HG02759 (cell line): ENCODE measurements at regions not wholly inside any gene's neighbourhood (a gene's known extent, or its start where the extent isn't known, plus 50 kb on each side); places are given as distances from the start of the nearest gene placed in this dataset.

Source experiments
- ATAC-seq: cut with Tn5 transposase; IDR thresholded peaks from one replicate; pipeline ENCODE4 v1.9.1; 2021; ENCODE audit warnings: mild to moderate bottlenecking, moderate library complexity; ENCODE audit not compliant: unreplicated experiment

- ATAC-seq = no peak
Observed at GRCh38 chr11:129723146-129723760, 92.4 kb upstream of the TMEM45B start.

- ATAC-seq = no peak
Observed at GRCh38 chr11:129723761-129724162, 91.9 kb upstream of the TMEM45B start.

GRCh38 chr11:129724866-129725265 is 90.8 kb upstream of the TMEM45B start:
- no peak for ATAC-seq

- ATAC-seq = no peak
Observed at GRCh38 chr11:129726179-129726578, 89.5 kb upstream of the TMEM45B start.

- no peak for ATAC-seq
Observed at GRCh38 chr11:129728581-129728980, 87.1 kb upstream of the TMEM45B start.

- no peak for ATAC-seq
Observed at GRCh38 chr11:129729216-129729615, 86.4 kb upstream of the TMEM45B start.

GRCh38 chr11:129729823-129730222 is 85.8 kb upstream of the TMEM45B start:
- ATAC-seq = no peak

GRCh38 chr11:129731316-129731715 is 84.3 kb upstream of the TMEM45B start:
- ATAC-seq = no peak

- ATAC-seq = no peak
Observed at GRCh38 chr11:129732941-129733340, 82.7 kb upstream of the TMEM45B start.

- no peak for ATAC-seq
Observed at GRCh38 chr11:129733384-129733783, 82.3 kb upstream of the TMEM45B start.

GRCh38 chr11:129733981-129734380 is 81.7 kb upstream of the TMEM45B start:
- ATAC-seq = no peak

- no peak for ATAC-seq
Observed at GRCh38 chr11:129734654-129735053, 81.0 kb upstream of the TMEM45B start.

GRCh38 chr11:129737831-129738230 is 77.8 kb upstream of the TMEM45B start:
- no peak for ATAC-seq

- no peak for ATAC-seq
Observed at GRCh38 chr11:129738242-129738641, 77.4 kb upstream of the TMEM45B start.

GRCh38 chr11:129739339-129739738 is 76.3 kb upstream of the TMEM45B start:
- no peak for ATAC-seq

- no peak for ATAC-seq
Observed at GRCh38 chr11:129740125-129740719, 75.4 kb upstream of the TMEM45B start.

- ATAC-seq = no peak
Observed at GRCh38 chr11:129743112-129743815, 72.4 kb upstream of the TMEM45B start.

- no peak for ATAC-seq
Observed at GRCh38 chr11:129747071-129747470, 68.6 kb upstream of the TMEM45B start.

- ATAC-seq = no peak
Observed at GRCh38 chr11:129749141-129749540, 66.5 kb upstream of the TMEM45B start.

GRCh38 chr11:129750343-129751292 is 65.0 kb upstream of the TMEM45B start:
- ATAC-seq = peak; percentile 97

- no peak for ATAC-seq
Observed at GRCh38 chr11:129751511-129751910, 64.1 kb upstream of the TMEM45B start.
